Lung (tissue), 11 donors: ENCODE measurements at regions not wholly inside any gene's neighbourhood (a gene's known extent, or its start where the extent isn't known, plus 50 kb on each side); places are given as distances from the start of the nearest gene placed in this dataset.
A peak's percentile ranks its signal among the peaks of the same experiment; 100 is the strongest.

Experiments
- ATAC-seq: fragments of 200-7000 bp; cut with Tn5 transposase; one replicate; pipeline ENCODE4 v1.9.1; 2020; ENCODE audit warnings: moderate number of reproducible peaks; ENCODE audit not compliant: insufficient read depth, low FRiP score
- DNase-seq, 3 donors: peaks; one replicate each; pipeline ENCODE4 v3.0.0-alpha.2; 2013 to 2017
- H3K27ac ChIP-seq, 2 donors: one replicate each; pipeline ENCODE4 v1.5.1; 2013; ENCODE audit warnings: mild to moderate bottlenecking in 2 of 2, moderate library complexity in 2 of 2, control low read depth in 1 of 2, inconsistent platforms in 1 of 2, low read depth in 1 of 2, low read length in 1 of 2
- H3K27me3 ChIP-seq, 3 donors: one replicate each; pipeline ENCODE4 v1.5.1; 2013; ENCODE audit warnings: low read length in 2 of 3; ENCODE audit not compliant: control insufficient read depth in 3 of 3, insufficient read depth in 3 of 3
- H3K36me3 ChIP-seq, 4 donors: one replicate each; pipeline ENCODE4 v1.5.1; 2013; ENCODE audit warnings: low read length in 4 of 4, mild to moderate bottlenecking in 1 of 4, moderate library complexity in 1 of 4; ENCODE audit not compliant: control insufficient read depth in 4 of 4, insufficient read depth in 4 of 4
- H3K4me1 ChIP-seq, 5 donors: one replicate each; pipeline ENCODE4 v1.5.1; 2013; ENCODE audit warnings: low read length in 5 of 5, mild to moderate bottlenecking in 2 of 5, moderate library complexity in 1 of 5; ENCODE audit not compliant: control insufficient read depth in 5 of 5, insufficient read depth in 5 of 5
- H3K4me3 ChIP-seq: one replicate; pipeline ENCODE4 v1.5.1; 2013; ENCODE audit warnings: mild to moderate bottlenecking, control low read depth, moderate library complexity
- H3K9ac ChIP-seq, 2 donors: one replicate each; pipeline ENCODE4 v1.5.1; 2013; ENCODE audit warnings: low read length in 2 of 2, control low read depth in 1 of 2; ENCODE audit not compliant: insufficient read depth in 1 of 2
- H3K9me3 ChIP-seq, 4 donors: one replicate each; pipeline ENCODE4 v1.5.1; 2013; ENCODE audit warnings: low read length in 3 of 4, mild to moderate bottlenecking in 1 of 4, moderate library complexity in 1 of 4; ENCODE audit not compliant: control insufficient read depth in 4 of 4, insufficient read depth in 3 of 4
- WGBS, 2 donors: extraction: QIAGEN DNeasy Blood & Tissue Kit; methylation state at CpG; one replicate each; pipeline ENCODE4 v1.1.7; 2013; 5-methylcytosine and 5-hydroxymethylcytosine counted together
- TF ChIP-seq, protein P1 (sequence below): IDR thresholded peaks from 2 replicates; pipeline ENCODE4 v1.5.1; 2012; ENCODE audit warnings: mild to moderate bottlenecking; ENCODE audit errors: control extremely low read depth, extremely low read depth
- donor health status: control.
- donor health status: control.
- donor health status: Bipolar disorder and iron deficiency.
- donor health status: healthy.
- donor health status: DM: yes; HTN: yes; CAD: no.

- Histone ChIP-seq H3K36me3 (no peaks in the 10 kb centered on the region), H3K27me3 (no peaks in the 10 kb centered on the region), H3K9ac (no peak overlapping the region), H3K4me3 (no peak overlapping the region), H3K27ac (no peak overlapping the region), H3K9me3 (no peaks in the 10 kb centered on the region), H3K4me1 (no peaks in the 10 kb centered on the region)
- TF ChIP-seq, protein P1, sequence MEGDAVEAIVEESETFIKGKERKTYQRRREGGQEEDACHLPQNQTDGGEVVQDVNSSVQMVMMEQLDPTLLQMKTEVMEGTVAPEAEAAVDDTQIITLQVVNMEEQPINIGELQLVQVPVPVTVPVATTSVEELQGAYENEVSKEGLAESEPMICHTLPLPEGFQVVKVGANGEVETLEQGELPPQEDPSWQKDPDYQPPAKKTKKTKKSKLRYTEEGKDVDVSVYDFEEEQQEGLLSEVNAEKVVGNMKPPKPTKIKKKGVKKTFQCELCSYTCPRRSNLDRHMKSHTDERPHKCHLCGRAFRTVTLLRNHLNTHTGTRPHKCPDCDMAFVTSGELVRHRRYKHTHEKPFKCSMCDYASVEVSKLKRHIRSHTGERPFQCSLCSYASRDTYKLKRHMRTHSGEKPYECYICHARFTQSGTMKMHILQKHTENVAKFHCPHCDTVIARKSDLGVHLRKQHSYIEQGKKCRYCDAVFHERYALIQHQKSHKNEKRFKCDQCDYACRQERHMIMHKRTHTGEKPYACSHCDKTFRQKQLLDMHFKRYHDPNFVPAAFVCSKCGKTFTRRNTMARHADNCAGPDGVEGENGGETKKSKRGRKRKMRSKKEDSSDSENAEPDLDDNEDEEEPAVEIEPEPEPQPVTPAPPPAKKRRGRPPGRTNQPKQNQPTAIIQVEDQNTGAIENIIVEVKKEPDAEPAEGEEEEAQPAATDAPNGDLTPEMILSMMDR: no peak
- no peak for ATAC-seq
- DNase-seq: no peak
These were observed 703.0 kb downstream of the PCDH18 start for GRCh38 chr4:136829280-136829679.

GRCh38 chr4:136823020-136823419 is 709.3 kb downstream of the PCDH18 start:
- no peak overlapping the region for H3K9ac ChIP-seq
- H3K27me3 ChIP-seq: no peaks in the 10 kb centered on the region
- no peak overlapping the region for H3K27ac ChIP-seq
- 89 to 97% methylated on average over 8 of the region's 8 CpGs for WGBS, 2 donors
- H3K4me1 ChIP-seq: no peaks in the 10 kb centered on the region
- TF ChIP-seq, protein P1: no peak
- DNase-seq (no peak), ATAC-seq (no peak)
- peaks cover 0 to 2% (median 0%) of the 10 kb centered on the region in 4 donors for H3K9me3 ChIP-seq
- H3K36me3 ChIP-seq: no peaks in the 10 kb centered on the region
- no peak overlapping the region for H3K4me3 ChIP-seq

DNA sequence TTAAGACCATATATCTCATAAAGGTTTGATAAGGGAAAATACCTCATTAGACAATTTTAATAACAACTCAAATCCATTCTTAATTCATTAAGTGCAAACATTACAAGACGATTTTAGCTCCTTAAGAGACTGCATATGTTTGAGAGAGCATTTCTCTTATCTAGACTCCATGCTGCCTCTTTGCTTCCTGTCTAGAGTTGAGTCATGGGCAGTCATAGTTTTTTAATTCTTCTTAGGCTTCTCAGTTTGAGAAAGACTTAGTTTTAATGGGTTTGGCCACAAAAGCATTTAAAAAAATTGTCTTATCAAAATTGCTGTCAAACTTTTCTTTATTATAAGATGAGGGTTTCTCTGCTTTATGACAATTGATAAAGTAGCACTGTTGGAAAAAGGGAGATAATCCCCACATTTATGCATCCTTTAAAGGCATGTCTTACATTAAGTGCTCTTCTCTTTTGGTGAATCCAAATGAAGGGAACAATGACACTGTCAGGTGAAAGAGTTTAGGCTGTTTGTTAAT is 713.4 kb downstream of the PCDH18 start:
- TF ChIP-seq, protein P1: no peak
- ATAC-seq (no peak), DNase-seq (peak in 1 of 3 donors; percentile 1)
- H3K36me3 ChIP-seq: no peaks in the 10 kb centered on the region
- H3K27ac ChIP-seq: no peak overlapping the region
- H3K27me3 ChIP-seq: no peaks in the 10 kb centered on the region
- H3K4me3 ChIP-seq: no peak overlapping the region
- H3K9ac ChIP-seq: no peak overlapping the region
- H3K4me1 ChIP-seq: no peaks in the 10 kb centered on the region
- 7 to 8% methylated on average over 1 of the region's 1 CpG for WGBS, 2 donors
- H3K9me3 ChIP-seq: peaks cover 0 to 2% (median 0%) of the 10 kb centered on the region in 4 donors
